HG03457 (cell line): ENCODE measurements at regions not wholly inside any gene's neighbourhood (a gene's known extent, or its start where the extent isn't known, plus 50 kb on each side); places are given as distances from the start of the nearest gene placed in this dataset.

Source experiments
- ATAC-seq: cut with Tn5 transposase; IDR thresholded peaks from one replicate; pipeline ENCODE4 v1.9.1; 2021; ENCODE audit warnings: moderate number of reproducible peaks; ENCODE audit not compliant: unreplicated experiment

DNA sequence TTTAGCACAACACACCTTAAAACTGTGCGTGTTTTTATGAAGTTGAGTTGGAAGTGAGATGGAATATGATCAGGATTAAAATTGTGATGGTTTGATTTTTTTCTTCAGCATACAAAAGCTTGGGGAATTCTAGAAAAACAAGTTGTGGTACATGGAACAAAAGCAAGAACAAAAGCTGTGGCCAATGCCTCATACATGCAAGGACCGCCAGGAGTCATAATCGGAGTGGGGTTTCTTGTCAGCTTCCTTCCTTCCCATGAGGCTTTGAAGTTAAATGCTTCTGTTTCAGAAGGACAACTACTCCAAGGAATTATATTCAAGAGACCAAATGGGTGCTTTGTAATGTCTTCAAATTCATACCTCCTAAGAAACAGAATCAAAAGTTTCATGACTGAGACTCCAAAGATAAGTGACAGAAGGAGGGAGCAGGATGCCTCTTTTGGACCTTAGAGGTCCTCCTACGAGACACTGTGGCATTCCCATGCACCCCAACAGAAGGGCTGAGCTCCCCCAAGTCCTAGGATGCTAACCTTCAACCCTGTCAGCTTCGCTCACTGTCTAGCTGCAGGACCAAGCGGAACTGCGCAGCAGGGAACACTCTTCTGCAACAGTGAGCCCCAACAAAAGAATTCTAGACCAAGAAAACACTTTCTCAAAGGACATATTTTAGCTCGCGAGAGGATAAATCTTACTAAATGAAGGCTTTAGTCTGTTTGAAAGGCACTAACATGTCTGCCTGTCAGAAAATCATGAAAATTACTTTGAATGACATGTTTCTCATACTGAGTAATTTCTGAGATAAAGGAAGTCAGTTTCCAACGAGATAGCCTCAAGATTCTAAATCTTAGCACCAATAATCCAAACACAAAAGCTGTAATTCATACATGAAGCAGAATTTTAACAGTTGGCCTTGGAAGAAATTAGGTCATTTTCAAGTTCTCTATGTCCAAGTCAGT lies 108.5 kb upstream of the NHSL1 start:
- no peak for ATAC-seq

DNA sequence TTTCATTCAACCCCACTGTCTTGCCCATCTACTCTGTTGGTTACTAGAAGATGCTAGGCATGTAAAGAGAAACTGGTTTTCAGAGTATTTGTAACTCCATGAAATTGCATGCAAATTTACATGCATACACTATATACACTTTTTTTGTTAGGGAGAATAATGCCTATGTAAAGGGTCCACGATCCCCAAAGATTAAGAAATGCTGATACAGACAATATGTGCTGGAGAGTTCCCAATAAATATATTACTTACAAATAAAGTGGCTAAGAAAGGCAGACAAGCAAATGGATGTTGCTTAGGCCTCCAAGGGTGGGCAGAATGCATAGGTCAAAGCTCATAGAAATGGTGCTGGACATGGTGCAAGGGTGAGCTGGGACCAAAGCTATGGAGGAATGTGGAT lies 109.6 kb upstream of the NHSL1 start:
- ATAC-seq = no peak

DNA sequence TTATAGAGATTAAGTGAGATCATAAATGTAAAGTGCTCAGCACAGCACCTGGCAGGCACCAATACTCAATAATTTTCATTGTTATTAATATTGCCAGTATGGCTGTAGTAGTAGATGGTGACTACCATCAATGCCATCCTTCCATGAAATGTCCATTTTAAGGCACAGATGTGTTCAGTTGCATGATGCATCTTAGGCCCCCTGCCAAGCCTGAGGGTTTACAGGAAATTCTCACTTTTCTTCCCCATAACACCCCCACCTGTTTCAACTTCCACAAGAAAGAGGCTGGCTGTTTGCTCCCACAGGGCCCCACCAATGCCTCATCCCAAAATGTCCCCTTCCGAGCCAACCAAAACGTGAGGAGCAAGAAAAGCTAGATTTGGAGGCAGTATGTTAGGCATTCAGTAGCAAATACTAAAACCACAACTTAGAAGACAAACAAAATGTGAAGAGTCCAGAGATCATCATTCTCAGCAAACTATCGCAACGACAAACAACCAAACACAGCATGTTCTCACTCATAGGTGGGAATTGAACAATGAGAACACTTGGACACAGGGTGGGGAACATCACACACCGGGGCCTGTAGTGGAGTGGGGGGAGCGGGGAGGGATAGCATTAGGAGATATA lies 110.6 kb upstream of the NHSL1 start:
- ATAC-seq = no peak

DNA sequence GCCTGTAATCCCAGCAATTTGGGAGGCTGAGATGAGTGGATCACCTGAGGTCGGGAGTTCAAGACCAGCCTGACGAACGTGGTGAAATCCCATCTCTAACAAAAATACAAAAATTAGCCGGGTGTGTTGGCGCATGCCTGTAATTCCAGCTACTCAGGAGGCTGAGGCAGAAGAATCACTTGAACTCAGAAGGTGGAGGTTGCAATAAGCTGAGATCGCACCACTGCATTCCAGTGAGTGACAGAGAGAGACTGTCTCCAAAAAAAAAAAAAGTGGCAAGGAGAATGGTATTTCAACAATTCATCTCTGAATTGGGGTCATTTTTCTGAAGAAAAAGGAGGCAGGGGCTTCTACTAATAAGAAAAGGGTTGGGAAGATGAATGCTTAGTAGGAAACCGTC lies 111.5 kb upstream of the NHSL1 start:
- no peak for ATAC-seq

DNA sequence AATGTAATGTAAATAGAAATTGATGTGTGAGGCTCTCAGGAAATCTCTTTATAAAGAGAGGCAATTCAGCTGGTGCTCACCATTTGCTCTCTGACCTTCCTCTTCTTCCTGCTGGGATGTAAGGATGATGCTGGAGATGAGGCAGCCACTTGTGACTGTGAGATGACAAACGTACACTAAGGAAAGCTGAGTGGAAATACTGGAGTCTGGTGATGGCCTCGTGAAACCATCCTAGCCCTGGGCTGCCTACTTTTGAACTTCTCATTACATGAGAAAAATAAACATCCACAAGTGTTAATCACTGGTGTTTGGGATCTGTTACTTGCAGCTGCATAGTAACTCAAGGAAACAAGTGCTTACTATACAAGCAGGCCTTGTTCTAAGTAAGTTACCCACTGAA lies 114.9 kb upstream of the NHSL1 start:
- no peak for ATAC-seq

DNA sequence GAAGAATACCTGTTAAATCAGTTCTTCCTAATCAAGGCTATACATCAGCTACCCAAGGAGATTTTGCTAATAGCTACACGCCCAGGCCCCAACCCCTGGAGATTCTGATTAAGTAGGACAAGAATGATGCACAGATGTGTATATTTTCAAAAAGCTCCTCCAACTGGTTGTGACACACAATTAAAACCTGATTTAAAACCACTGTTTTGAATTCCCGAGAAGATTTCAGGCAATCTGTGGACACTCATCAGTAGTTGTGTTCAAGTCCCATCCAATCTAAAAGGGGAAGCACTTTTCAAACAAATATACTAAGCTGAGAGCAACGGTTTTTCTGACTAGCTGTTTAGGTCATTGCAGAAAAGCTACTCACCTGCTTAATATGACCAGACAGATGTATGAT lies 118.9 kb upstream of the NHSL1 start:
- no peak for ATAC-seq

DNA sequence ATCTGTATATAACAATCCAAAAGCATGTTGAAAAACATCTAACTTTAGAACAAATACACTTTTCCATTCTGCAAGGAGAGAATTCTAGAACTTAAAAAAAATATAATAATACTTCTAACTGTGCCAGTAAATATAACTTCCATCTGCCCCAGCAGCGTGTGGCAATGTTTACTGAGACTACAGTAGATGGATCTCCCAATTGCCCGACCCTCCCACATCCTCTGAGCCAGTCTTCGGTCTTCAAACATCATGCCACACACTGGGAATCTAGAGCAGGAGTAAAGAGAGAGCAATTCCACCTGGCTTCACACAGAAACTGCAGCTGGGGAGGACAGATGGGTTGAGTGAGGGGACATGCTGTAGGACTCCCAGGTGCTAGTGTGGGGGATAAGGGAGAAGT lies 121.3 kb upstream of the NHSL1 start:
- ATAC-seq = no peak

DNA sequence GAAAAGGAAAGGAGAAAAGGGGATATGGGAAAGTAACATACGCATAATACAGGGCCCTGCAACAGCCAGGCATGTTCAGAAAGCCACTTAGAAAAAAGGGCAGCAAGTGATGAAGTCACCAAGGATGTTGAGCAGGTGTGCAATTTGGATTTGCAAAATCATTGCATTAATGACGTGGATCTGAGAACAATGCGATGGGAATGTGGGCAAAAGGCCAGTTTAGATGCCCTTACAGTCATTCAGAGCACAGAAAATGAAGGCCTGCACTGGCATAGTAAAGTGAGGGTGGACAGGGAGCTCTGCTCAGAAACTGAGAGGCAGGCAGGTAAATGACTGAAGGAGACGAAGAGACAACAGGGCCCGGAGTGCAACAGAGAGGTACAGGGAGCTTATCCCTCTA lies 123.7 kb upstream of the NHSL1 start:
- no peak for ATAC-seq

DNA sequence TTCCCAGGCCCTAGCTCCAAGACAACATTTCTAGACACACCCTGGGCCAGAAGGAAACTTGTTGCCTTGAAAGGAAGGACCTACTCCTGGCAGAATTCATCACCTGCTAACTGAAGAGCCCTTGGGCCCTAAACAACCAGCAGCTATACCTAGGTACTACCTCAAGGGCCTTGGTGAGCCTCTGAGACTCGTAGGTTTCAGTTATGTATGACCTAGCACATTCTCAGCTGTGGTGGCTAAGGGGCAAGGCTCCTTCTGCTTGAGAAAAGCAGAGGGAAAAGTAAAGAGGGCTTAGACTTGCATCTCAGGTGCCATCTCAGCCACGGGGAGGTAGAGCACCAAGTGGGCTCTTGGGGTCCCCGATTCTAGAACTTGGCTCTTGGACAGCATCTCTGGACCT lies 132.3 kb upstream of the NHSL1 start:
- ATAC-seq = no peak

DNA sequence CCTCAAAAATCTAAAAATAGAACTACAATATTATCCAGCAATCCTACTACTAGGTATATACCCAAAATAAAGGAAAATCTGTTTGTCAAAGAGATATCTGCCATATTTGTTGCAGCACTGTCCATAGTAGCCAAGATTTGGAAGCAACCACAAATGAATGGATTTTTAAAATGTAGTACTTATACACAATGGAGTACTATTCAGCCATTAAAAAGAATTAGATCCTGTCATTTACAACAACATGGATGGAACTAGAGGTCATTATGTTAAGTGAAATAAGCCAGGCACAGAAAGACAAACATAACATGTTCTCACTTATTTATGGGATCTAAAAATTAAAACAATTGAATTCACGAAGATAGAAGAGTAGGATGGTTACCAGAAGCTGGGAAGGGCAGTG lies 135.7 kb upstream of the CCDC28A start:
- no peak for ATAC-seq

DNA sequence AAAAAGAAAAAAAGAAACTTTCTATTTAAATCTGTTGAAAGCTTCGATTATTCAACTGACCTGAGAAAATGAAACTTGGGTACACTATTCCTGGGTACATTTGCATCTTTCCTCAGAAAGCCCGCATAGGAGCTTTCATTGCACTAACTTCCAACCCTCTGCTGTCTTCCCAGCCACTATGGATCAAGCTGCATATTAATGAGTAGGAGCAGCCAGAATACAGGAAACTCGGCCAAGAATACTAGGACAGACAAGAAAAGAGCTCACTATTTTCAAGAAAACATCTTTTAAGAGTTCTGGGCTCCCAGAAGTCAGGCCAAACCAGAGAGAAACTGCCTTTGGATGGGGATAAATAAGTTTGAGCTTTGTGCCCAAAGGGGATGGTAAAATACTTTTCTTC lies 135.0 kb upstream of the CCDC28A start:
- no peak for ATAC-seq

DNA sequence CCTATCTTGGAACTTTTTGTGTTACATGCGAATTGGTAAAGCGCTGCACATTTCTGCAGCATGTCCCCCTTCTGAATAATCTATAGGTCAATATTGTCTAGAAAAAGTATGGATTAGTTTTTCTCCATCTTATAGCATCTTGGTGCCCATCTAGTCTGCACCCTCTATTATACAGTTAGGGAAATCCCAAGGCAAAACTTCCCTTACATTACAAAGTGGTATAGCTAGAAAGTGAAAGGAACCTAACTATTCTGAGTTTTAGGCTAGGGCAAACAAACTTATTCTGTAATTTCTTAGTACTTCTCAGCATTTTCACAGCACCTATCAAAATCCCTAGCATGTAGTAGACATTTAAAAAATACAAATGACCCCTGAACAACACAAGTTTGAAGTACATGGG lies 133.5 kb upstream of the CCDC28A start:
- ATAC-seq = no peak

DNA sequence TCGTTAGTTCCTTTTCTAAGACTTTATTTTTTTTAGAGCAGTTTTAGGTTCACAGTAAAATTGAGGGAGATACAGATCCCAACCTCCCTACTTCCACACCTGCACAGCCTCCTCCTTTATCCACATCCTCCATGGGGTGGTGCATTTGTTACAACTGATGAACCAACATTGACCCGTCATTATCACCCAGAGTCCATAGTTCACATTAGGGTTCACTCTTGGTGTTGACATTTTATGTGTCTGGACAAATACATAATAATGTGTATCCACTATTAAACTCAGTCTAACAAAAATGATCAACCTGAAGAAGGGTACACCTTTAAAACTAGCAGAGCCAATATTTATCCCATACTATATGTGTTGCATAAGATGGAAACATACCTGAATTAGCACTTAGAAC lies 130.4 kb upstream of the CCDC28A start:
- ATAC-seq = no peak

DNA sequence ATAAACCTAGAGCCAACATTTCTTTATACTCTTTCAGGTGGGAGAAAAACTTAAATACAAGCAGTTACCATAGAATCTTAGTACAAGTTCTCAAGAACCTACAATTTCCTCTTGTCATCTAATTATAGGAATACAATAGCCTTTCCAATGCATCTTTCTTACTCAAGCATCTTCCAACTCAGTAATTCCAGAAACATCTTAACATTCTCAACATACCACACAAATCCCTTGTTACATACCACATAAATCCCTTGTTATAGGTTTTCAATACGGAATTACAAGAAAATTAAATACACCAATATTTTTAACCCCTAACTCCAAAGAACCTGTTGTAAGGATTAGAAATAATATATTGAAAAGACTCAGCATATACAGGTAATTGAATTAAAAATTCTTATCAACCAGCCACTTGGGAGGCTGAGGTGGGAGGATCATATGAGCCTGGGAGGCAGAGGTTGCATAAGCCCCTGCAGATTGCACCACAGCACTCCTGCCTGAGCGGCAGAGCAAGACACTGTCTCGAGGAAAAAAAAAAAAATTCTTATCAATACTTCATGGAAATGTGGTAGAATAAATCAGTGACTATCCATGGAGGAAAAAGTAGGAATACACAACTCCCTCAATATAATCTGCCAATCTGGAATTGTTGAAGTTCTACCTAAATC lies 127.5 kb upstream of the CCDC28A start:
- no peak for ATAC-seq

DNA sequence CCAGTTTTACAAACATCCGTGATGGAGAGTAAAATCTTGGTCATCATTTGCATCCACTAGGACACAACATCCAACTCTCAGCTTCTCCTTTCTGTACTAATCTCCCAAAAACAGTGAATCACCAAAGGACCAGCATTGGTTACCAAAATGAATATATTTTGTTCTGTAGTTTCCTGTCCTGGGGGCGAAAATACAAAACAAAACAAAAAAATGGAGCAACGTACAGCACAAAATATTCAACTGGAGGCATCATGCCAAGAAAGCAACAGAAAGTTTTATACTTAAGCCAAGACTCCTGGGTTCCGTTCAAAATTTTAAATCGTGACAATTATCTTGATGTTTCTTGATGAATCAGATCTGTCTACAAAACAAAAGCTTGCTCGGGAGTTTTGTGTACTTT lies 126.6 kb upstream of the CCDC28A start:
- no peak for ATAC-seq

DNA sequence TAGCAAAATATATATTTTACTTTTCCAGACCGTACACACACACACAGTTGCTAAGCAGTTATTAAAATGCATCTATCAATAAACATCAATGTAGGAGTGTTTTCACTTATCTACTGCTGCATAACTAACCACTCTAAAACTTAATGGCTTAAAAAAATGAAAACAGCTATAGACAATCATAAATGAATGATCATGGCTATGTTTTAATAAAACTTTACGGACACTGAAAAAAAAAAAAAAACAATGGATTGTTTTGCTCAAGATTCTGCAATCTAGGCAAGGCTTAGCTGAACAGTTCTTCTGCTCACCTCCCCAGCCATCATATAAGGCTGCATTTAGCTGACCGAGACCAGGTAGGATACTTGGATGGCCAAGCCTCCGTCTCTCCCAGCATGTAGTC lies 125.4 kb upstream of the CCDC28A start:
- no peak for ATAC-seq

DNA sequence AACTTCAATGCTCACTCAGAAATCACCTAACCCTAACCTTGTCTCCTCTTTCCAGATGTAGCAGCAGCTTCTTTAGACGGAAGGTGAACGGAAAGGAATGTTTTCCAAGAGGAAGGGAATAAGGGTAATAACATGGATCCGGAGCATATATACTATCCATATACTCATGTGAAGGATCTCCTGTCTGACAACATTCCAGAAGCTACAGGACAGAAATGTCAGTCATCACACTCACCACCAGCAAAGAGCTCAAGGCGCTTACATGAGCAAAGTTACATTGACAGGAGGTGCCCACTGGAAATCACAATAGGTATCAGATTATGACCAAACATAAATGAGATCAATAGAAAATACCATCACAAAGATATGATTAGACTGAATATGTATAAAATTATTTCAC lies 122.1 kb upstream of the CCDC28A start:
- no peak for ATAC-seq

DNA sequence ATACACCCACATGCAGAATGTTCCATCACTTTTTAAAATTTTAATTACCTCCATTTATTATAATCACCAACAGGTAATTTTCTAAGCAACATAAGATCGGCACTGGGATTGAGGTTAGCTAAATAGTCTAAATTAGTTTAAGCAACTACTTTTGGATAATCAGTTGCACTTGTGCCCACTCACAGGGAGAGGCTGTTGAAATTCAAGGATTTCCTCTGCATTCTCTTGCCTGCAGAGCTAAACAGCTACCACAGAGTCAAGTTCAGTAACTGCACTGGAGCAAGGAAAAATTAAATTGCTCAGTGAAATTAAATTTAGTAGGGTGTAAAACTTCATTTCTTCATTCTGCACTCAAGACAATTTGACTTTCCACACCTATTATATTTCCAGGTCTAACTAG lies 120.7 kb upstream of the CCDC28A start:
- ATAC-seq = no peak

DNA sequence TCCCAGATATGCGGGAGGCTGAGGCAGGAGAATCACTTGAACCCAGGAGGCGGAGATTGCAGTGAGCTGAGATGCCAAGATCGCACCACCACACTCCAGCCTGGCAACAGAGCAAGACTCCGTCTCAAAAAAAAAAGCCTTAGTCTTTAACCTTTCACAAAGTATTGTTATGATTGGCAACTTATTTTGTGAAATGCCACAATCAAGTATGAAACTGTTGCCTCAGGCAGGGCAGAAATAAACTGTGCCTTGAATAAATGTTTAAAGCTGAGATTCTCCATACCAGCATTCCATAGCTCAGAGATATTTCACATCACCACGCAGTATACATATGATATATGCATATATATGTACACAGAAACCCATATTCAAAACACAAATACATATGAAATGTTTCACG lies 120.1 kb upstream of the CCDC28A start:
- no peak for ATAC-seq

DNA sequence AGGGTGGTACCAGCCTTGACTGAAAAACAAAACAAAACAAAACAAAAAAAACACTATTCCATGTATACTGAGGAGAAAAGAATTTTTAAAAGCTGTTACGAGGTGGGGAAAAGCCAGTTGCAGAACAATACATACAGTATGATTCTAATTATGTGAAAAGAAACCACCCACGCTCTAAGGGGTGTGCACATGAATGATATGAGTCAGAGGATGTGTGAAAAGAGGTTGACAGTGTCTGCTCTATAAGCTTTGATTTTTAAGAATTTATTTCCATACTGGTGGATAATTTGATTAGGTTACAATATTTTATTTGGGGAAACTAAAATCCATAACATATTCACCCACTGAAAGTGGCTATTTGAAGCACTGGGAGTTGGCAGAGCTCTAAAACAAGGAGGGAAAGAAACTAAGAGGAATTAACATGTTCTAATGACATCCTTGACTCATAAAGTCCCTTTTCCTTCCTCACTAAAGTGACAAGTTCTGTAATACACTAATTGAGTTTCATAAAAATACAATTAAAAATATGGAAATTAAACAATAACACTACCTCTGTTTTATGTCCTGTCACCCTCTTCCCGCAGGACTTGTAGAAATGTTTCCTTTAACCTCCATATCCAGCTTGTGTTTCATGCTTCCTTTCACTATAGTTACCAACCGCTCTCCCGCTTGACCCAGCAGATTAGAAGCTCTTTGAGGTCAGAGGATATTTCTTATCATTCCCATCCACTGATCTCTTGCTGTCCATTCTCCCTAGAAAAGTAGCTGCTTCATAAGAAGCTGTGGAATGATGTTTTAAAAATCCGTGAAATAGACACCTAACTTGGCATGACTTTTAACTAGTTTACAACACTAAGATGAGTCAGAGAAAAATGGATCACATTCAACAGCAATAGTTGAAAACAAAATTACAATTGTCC lies 118.6 kb upstream of the CCDC28A start:
- peak; percentile 94 for ATAC-seq

DNA sequence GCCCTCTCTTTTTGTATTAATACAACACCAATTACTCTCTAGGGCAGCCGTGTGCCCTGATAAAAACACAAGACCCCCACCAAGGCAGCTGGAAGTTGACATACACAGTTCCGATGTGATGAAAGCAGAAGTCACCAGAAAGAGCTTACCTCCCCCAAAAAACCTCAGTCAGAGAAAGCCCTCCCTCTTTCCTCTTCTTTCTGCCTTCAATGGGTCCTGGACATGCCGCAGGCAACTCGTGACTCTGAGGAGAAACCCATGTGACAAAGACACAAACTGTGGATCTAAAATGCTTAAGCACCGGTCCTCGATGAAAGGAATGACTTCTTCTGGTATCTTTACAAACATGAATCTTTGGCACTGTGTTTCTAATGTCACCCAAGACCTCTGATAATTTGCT lies 117.7 kb upstream of the CCDC28A start:
- no peak for ATAC-seq
